Mucosa of descending colon (tissue), 3 donors: ENCODE measurements at regions not wholly inside any gene's neighbourhood (a gene's known extent, or its start where the extent isn't known, plus 50 kb on each side); places are given as distances from the start of the nearest gene placed in this dataset.
"Not testable (repeated sequence)": the region's sequence is repeated elsewhere in the genome, so short reads cannot be mapped to it uniquely, and the experiment has no call there.

ENCODE experiments used
- ATAC-seq: fragments of 200-7000 bp; cut with Tn5 transposase; one replicate; pipeline ENCODE4 v1.9.1; 2020; ENCODE audit warnings: mild to moderate bottlenecking, moderate library complexity
- DNase-seq, 3 donors: peaks; one replicate each; pipeline ENCODE4 v3.0.0-alpha.2; 2020
- H3K36me3 ChIP-seq: fragments of 200-600 bp; one replicate; pipeline ENCODE4 v1.8.0; 2021; ENCODE audit warnings: low read depth, mild to moderate bottlenecking
- H3K4me1 ChIP-seq: fragments of 200-600 bp; one replicate; pipeline ENCODE4 v1.8.0; 2021; ENCODE audit warnings: low read depth, mild to moderate bottlenecking
- H3K4me3 ChIP-seq: fragments of 200-600 bp; one replicate; pipeline ENCODE4 v1.8.0; 2021; ENCODE audit warnings: mild to moderate bottlenecking
- H3K9me3 ChIP-seq: fragments of 200-600 bp; one replicate; pipeline ENCODE4 v1.8.0; 2021; ENCODE audit warnings: mild to moderate bottlenecking
- intact Hi-C, 2 donors: fragments of 100-400 bp; cut with DNase I in 1 of 2; cut with micrococcal nuclease in 1 of 2; formaldehyde crosslinking; loops; one replicate each; pipeline versions ENCODE4 v1.11.0 to v1.11.1; 2022; cut with DNase I, micrococcal nuclease
- TF ChIP-seq, protein P1 (sequence below): fragments of 200-600 bp; IDR thresholded peaks from one replicate; pipeline ENCODE4 v1.8.0; 2022; ENCODE audit warnings: antibody characterized with exemption, mild to moderate bottlenecking
- donor health status: DM: no; HTN: no; CAD: no; lungs with moderate emphysema.
- donor health status: DM: no; HTN: no; CAD: no.
- donor health status: DM: no; HTN: yes; CAD: no.

DNA sequence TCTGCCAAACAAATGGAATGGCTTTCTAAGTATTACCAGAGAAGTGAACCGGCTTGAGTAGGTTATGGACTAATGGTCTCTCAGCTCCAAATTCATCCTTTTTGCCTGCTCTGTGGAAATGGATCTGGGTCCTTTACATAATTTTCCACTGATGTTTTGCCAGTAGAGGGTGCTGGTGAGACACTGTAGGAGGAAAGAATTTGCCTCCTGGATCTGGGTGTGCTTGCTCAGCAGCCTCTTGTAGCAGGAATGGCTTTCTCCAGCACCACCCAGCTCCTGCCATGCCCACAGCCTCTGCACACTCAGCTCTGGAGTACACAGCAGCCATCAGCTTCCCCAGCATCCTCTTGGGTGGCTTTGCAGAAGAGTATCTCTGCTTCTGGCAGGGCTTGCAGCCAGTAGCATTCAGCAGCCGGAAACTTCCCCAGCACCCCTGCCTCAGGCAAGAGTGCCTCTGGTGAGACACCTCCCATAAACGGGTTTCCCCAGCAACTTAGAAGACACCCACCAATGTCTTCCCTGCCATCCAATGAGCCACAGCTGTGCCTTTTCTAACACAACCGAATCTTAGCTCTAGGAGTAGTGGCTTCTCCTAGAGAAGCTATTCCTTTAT is 235.0 kb upstream of the PLPP4 start:
- no peaks in the 10 kb centered on the region for H3K4me1 ChIP-seq
- ATAC-seq (peak; percentile 69), DNase-seq (peak in 1 of 3 donors; percentile 75)
- TF ChIP-seq, protein P1, sequence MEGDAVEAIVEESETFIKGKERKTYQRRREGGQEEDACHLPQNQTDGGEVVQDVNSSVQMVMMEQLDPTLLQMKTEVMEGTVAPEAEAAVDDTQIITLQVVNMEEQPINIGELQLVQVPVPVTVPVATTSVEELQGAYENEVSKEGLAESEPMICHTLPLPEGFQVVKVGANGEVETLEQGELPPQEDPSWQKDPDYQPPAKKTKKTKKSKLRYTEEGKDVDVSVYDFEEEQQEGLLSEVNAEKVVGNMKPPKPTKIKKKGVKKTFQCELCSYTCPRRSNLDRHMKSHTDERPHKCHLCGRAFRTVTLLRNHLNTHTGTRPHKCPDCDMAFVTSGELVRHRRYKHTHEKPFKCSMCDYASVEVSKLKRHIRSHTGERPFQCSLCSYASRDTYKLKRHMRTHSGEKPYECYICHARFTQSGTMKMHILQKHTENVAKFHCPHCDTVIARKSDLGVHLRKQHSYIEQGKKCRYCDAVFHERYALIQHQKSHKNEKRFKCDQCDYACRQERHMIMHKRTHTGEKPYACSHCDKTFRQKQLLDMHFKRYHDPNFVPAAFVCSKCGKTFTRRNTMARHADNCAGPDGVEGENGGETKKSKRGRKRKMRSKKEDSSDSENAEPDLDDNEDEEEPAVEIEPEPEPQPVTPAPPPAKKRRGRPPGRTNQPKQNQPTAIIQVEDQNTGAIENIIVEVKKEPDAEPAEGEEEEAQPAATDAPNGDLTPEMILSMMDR, result peak; percentile 24
- intact Hi-C loops, result no loop called here
- no peaks in the 10 kb centered on the region for H3K9me3 ChIP-seq
- H3K4me3 ChIP-seq, result no peak overlapping the region
- H3K36me3 ChIP-seq, result no peaks in the 10 kb centered on the region

DNA sequence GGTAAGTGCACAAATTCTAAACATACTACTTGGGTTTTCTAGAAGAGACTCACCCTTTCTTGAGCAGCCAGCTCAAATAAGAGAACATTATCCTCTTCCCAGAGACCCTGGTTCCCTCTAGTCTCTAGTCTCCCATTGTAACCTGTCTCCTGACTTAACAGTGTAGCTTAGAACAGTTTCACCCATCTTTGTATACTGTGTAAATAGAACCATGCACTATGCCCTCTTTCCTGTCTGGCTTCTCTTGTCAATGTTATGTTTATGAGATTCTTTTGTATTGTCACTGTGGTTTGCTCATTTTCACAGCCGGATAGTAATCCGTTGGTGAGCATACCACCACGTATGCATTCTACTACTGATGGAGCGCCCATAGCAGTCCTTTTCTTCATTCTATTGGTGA is 227.4 kb upstream of the PLPP4 start:
- ATAC-seq (peak; percentile 17), DNase-seq (no peak)
- Histone ChIP-seq H3K4me1 (no peaks in the 10 kb centered on the region), H3K9me3 (no peaks in the 10 kb centered on the region), H3K4me3 (no peak overlapping the region), H3K36me3 (no peaks in the 10 kb centered on the region)
- TF ChIP-seq, protein P1, result no peak
- intact Hi-C loops, result no loop called here

GRCh38 chr10:120239695-120240094 is 217.3 kb upstream of the PLPP4 start:
- H3K9me3 ChIP-seq, ATAC-seq, H3K36me3 ChIP-seq, intact Hi-C loops, H3K4me3 ChIP-seq, H3K4me1 ChIP-seq: not testable (repeated sequence)
- DNase-seq, result peak in 2 of 3 donors; percentile 14 to 38

DNA sequence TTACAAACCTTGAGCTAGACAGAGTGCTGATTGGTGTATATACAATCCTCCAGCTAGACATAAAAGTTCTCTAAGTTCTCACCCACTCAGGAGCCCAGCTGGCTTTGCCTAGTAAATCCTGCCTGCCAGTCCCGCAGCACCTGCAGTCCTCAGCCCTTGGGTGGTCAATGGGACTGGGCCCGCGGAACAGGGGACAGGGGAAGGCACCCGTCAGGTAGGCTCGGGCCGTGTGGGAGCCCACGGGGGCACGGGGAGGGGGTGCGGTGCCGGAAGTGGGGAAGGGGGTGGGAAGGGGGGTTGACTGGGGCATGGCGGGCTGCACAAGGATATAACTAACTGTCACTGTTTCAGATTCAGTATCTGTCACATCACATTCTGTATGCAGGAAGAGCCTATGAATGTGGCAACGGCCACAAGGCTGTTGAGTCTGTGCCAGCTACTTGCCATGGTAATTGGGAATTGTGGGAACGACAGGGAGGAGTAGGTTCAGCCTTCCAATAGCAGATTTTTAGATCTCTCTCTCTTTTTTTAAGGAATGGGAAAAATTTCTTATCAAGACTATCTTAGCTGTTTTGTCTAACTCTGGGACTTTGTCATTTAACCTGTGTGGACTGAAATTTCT is 205.1 kb upstream of the PLPP4 start:
- DNase-seq, result no peak
- Histone ChIP-seq H3K4me3 (no peak overlapping the region), H3K9me3 (no peaks in the 10 kb centered on the region), H3K36me3 (no peaks in the 10 kb centered on the region), H3K4me1 (no peaks in the 10 kb centered on the region)
- intact Hi-C loops, result no loop called here
- no peak for ATAC-seq
- TF ChIP-seq, protein P1, result no peak

DNA sequence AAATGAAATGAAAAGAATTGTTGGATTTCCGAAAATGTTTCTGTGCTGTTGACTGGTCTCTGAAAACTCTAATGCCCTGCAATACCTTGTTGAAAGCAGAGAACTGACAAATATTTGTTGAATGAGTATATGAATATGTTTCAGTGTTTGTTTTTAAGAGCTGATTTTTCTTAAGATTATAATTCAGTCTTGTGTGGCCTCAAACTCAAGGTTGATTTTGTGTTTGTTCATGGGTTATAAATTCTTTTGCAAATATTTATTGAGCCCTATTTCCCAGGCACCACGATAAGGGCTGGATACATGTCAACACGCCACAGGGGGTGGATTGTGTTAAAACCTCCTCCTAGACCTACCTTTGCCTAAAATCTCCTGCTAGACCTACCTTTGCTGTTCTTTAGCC is 203.9 kb upstream of the PLPP4 start:
- DNase-seq (no peak), ATAC-seq (no peak)
- intact Hi-C loops, result no loop called here
- no peak overlapping the region for H3K4me3 ChIP-seq
- H3K4me1 ChIP-seq, result no peaks in the 10 kb centered on the region
- TF ChIP-seq, protein P1, result no peak
- H3K36me3 ChIP-seq, result no peaks in the 10 kb centered on the region
- no peaks in the 10 kb centered on the region for H3K9me3 ChIP-seq

GRCh38 chr10:120260456-120260855 is 196.6 kb upstream of the PLPP4 start:
- Histone ChIP-seq H3K36me3 (no peaks in the 10 kb centered on the region), H3K9me3 (no peaks in the 10 kb centered on the region), H3K4me1 (no peaks in the 10 kb centered on the region), H3K4me3 (no peak overlapping the region)
- intact Hi-C loops, result no loop called here
- TF ChIP-seq, protein P1, result no peak
- DNase-seq, result no peak
- no peak for ATAC-seq
